IMR-90 (cell line): ENCODE measurements at regions not wholly inside any gene's neighbourhood (a gene's known extent, or its start where the extent isn't known, plus 50 kb on each side); places are given as distances from the start of the nearest gene placed in this dataset.

Experiments
- ATAC-seq: fragments of 200-7000 bp; cut with Tn5 transposase; 2 replicates; pipeline ENCODE4 v1.9.1; 2020; ENCODE audit warnings: low read depth, mild to moderate bottlenecking, moderate library complexity
- BruUV-seq: library from RNA; stranded (reverse); fragments of 400-500 nt; replicated peaks from 2 replicates; lab custom pipeline; 2021; lab: Mats Ljungman, UMichigan
- CTCF ChIA-PET: fragments of 300-600 bp; formaldehyde crosslinking; extraction: SDS; loops from one replicate; lab custom pipeline; 2021; ENCODE audit warnings: antibody characterized with exemption; lab: Yijun Ruan, JAX
- POLR2A ChIA-PET: fragments of 300-600 bp; sonication (Branson Sonifier 250); formaldehyde crosslinking; loops from one replicate; lab custom pipeline; 2022; ENCODE audit warnings: antibody characterized with exemption; ENCODE audit not compliant: unreplicated experiment; lab: Charles Lee
- DNase-seq: peaks from one replicate; pipeline ENCODE4 v3.0.0; 2013
- H2AFZ ChIP-seq: replicated peaks from 2 replicates; pipeline ENCODE3; 2013; ENCODE audit warnings: low read length, mild to moderate bottlenecking; ENCODE audit not compliant: poor library complexity
- H2AK5ac ChIP-seq: 2 replicates; pipeline ENCODE4 v1.6.1; 2013; ENCODE audit warnings: low read depth, low read length, inconsistent platforms
- H2AK9ac ChIP-seq: replicated peaks from 2 replicates; pipeline ENCODE3; 2013; ENCODE audit warnings: mild to moderate bottlenecking, low read depth, low read length, moderate library complexity; ENCODE audit not compliant: poor library complexity
- H2BK120ac ChIP-seq: 2 replicates; pipeline ENCODE4 v1.6.1; 2013; ENCODE audit warnings: low read depth, low read length, inconsistent platforms
- H2BK15ac ChIP-seq: 3 replicates; pipeline ENCODE4 v1.6.1; 2013; ENCODE audit warnings: low read depth, low read length, inconsistent platforms
- H2BK20ac ChIP-seq: 2 replicates; pipeline ENCODE4 v1.6.1; 2013; ENCODE audit warnings: low read depth, mild to moderate bottlenecking, inconsistent platforms, low read length, moderate library complexity
- H2BK5ac ChIP-seq: 2 replicates; pipeline ENCODE4 v1.6.1; 2013; ENCODE audit warnings: mild to moderate bottlenecking, low read depth, low read length, inconsistent platforms; ENCODE audit not compliant: poor library complexity, severe bottlenecking
- H3K14ac ChIP-seq: replicated peaks from 2 replicates; pipeline ENCODE4 v1.6.1; 2013; ENCODE audit warnings: low read depth, low read length, inconsistent platforms
- H3K18ac ChIP-seq: 2 replicates; pipeline ENCODE4 v1.6.1; 2013; ENCODE audit warnings: low read depth, low read length, control low read depth
- H3K23ac ChIP-seq: 2 replicates; pipeline ENCODE4 v1.6.1; 2013; ENCODE audit warnings: low read depth, low read length, inconsistent platforms
- H3K27ac ChIP-seq: 2 replicates; pipeline ENCODE4 v1.5.1; 2013; ENCODE audit warnings: mild to moderate bottlenecking, control low read depth, low read length; ENCODE audit not compliant: insufficient read depth
- H3K27me3 ChIP-seq: 2 replicates; pipeline ENCODE4 v1.6.1; 2013; ENCODE audit warnings: low read length; ENCODE audit not compliant: control insufficient read depth, insufficient read depth
- H3K36me3 ChIP-seq: 2 replicates; pipeline ENCODE4 v1.6.1; 2013; ENCODE audit warnings: low read length, mixed read lengths; ENCODE audit not compliant: control insufficient read depth, insufficient read depth
- H3K4ac ChIP-seq: 2 replicates; pipeline ENCODE4 v1.6.1; 2013; ENCODE audit warnings: low read depth, low read length, inconsistent platforms
- H3K4me1 ChIP-seq: 2 replicates; pipeline ENCODE4 v1.6.1; 2013; ENCODE audit warnings: low read length, mixed read lengths; ENCODE audit not compliant: control insufficient read depth, insufficient read depth
- H3K4me2 ChIP-seq: 2 replicates; pipeline ENCODE4 v1.6.1; 2013; ENCODE audit warnings: low read depth, mild to moderate bottlenecking, control low read depth, low read length, moderate library complexity
- H3K4me3 ChIP-seq: 2 replicates; pipeline ENCODE4 v1.5.1; 2013; ENCODE audit warnings: low read depth, mild to moderate bottlenecking, control low read depth, low read length, moderate library complexity; ENCODE audit not compliant: insufficient read depth
- H3K56ac ChIP-seq: 2 replicates; pipeline ENCODE4 v1.6.1; 2013; ENCODE audit warnings: low read length, inconsistent platforms; ENCODE audit not compliant: insufficient read depth; ENCODE audit errors: extremely low read depth
- H3K79me1 ChIP-seq, 2 experiments: 2 replicates each; pipeline ENCODE4 v1.6.1; 2013; ENCODE audit warnings: low read length in 2 of 2, inconsistent platforms in 1 of 2, low read depth in 1 of 2
- H3K9ac ChIP-seq: 2 replicates; pipeline ENCODE4 v1.6.1; 2013; ENCODE audit warnings: low read depth, low read length, control low read depth
- H3K9me1 ChIP-seq: 2 replicates; pipeline ENCODE4 v1.6.1; 2013; ENCODE audit warnings: low read length, inconsistent platforms; ENCODE audit not compliant: insufficient read depth
- H3K9me3 ChIP-seq: 2 replicates; pipeline ENCODE4 v1.6.1; 2013; ENCODE audit warnings: low read length; ENCODE audit not compliant: control insufficient read depth, insufficient read depth
- H4K20me1 ChIP-seq: 2 replicates; pipeline ENCODE4 v1.6.1; 2013; ENCODE audit warnings: low read length, inconsistent platforms; ENCODE audit not compliant: insufficient read depth
- H4K5ac ChIP-seq: 2 replicates; pipeline ENCODE4 v1.6.1; 2013; ENCODE audit warnings: mild to moderate bottlenecking, low read depth, low read length, control low read depth
- H4K8ac ChIP-seq, 2 experiments: 2 replicates each; pipeline ENCODE4 v1.6.1; 2013; ENCODE audit warnings: low read depth in 2 of 2, low read length in 2 of 2, control low read depth in 1 of 2, inconsistent platforms in 1 of 2
- H4K91ac ChIP-seq: 2 replicates; pipeline ENCODE4 v1.6.1; 2013; ENCODE audit warnings: low read depth, low read length, inconsistent platforms; ENCODE audit not compliant: insufficient read depth
- BHLHE40 ChIP-seq: fragments of 150-350 bp; IDR thresholded peaks from 2 replicates; pipeline ENCODE4 v1.6.1; 2016; ENCODE audit warnings: mild to moderate bottlenecking, low read depth, low read length
- CEBPB ChIP-seq: IDR thresholded peaks from 2 replicates; pipeline ENCODE4 v1.6.1; 2012; ENCODE audit warnings: low read depth, low read length, improper control_type of control experiment
- CHD1 ChIP-seq: IDR thresholded peaks from 2 replicates; pipeline ENCODE4 v1.6.1; 2012; ENCODE audit warnings: low read depth, low read length, improper control_type of control experiment
- FOS ChIP-seq: fragments of 150-350 bp; IDR thresholded peaks from 2 replicates; pipeline ENCODE4 v1.6.1; 2016; ENCODE audit warnings: low read depth, low read length
- MAFK ChIP-seq: IDR thresholded peaks from 2 replicates; pipeline ENCODE4 v1.6.1; 2012; ENCODE audit warnings: low read depth, low read length, improper control_type of control experiment
- MAZ ChIP-seq: IDR thresholded peaks from 2 replicates; pipeline ENCODE4 v1.6.1; 2012; ENCODE audit warnings: low read depth, mild to moderate bottlenecking, low read length, improper control_type of control experiment, moderate library complexity, borderline replicate concordance
- MXI1 ChIP-seq: IDR thresholded peaks from 2 replicates; pipeline ENCODE4 v1.6.1; 2012; ENCODE audit warnings: low read depth, mild to moderate bottlenecking, low read length, moderate library complexity, borderline replicate concordance
- NFE2L2 ChIP-seq: fragments of 150-350 bp; IDR thresholded peaks from 2 replicates; pipeline ENCODE4 v1.6.1; 2016; ENCODE audit warnings: low read depth, mild to moderate bottlenecking, low read length
- POLR2A ChIP-seq: IDR thresholded peaks from 2 replicates; pipeline ENCODE4 v1.6.1; 2012; ENCODE audit warnings: mild to moderate bottlenecking, low read depth, low read length
- RAD21 ChIP-seq: IDR thresholded peaks from 2 replicates; pipeline ENCODE4 v1.6.1; 2012; ENCODE audit warnings: low read length, improper control_type of control experiment
- RCOR1 ChIP-seq: IDR thresholded peaks from 2 replicates; pipeline ENCODE4 v1.6.1; 2012; ENCODE audit warnings: mild to moderate bottlenecking, low read length, improper control_type of control experiment; ENCODE audit not compliant: insufficient replicate concordance
- RFX5 ChIP-seq: IDR thresholded peaks from 2 replicates; pipeline ENCODE4 v1.8.0; 2012; ENCODE audit warnings: low read depth, mild to moderate bottlenecking, low read length, moderate library complexity
- SMC3 ChIP-seq: fragments of 150-350 bp; IDR thresholded peaks from 2 replicates; pipeline ENCODE4 v1.6.1; 2016; ENCODE audit warnings: low read depth, mild to moderate bottlenecking, antibody characterized with exemption, low read length, moderate library complexity
- WGBS, 2 experiments: methylation state at CpG; one replicate each; pipeline versions ENCODE4 v1.1.5 to v1.1.7; 2013; ENCODE audit warnings: missing lambda C conversion rate in 2 of 2; ENCODE audit not compliant: insufficient read length in 1 of 2; ENCODE audit errors: extremely low coverage in 2 of 2; 5-methylcytosine and 5-hydroxymethylcytosine counted together
- dilution Hi-C: fragments of 300-500 bp; cut with HindIII; formaldehyde crosslinking; loops from one replicate; pipeline ENCODE4 v1.14.3; 2018; ENCODE audit warnings: low sequenced_read_pairs; ENCODE audit not compliant: unreplicated experiment
- in situ Hi-C: fragments of 300-500 bp; cut with MboI; formaldehyde crosslinking; loops from 3 replicates; pipeline ENCODE4 v1.14.3; 2019; ENCODE audit warnings: low sequenced_read_pairs, inconsistent platforms, mixed read lengths
- intact Hi-C: fragments of 100-400 bp; cut with micrococcal nuclease; formaldehyde crosslinking; loops from 2 replicates; pipeline ENCODE4 v1.10.0; 2022
- TF ChIP-seq, protein P1 (sequence below): conservative IDR thresholded peaks from 2 replicates; pipeline ENCODE4 v1.5.1; 2012; ENCODE audit warnings: mild to moderate bottlenecking, low read depth, low read length, improper control_type of control experiment
- TF ChIP-seq, protein P2 (sequence below): fragments of 150-350 bp; IDR thresholded peaks from 2 replicates; pipeline ENCODE4 v1.6.1; 2017; ENCODE audit warnings: mild to moderate bottlenecking, antibody characterized with exemption, low read length, low read depth
- TF ChIP-seq, protein P3 (sequence below): fragments of 150-350 bp; IDR thresholded peaks from 2 replicates; pipeline ENCODE4 v1.6.1; 2016; ENCODE audit warnings: low read depth, mild to moderate bottlenecking, low read length, moderate library complexity, borderline replicate concordance

DNA sequence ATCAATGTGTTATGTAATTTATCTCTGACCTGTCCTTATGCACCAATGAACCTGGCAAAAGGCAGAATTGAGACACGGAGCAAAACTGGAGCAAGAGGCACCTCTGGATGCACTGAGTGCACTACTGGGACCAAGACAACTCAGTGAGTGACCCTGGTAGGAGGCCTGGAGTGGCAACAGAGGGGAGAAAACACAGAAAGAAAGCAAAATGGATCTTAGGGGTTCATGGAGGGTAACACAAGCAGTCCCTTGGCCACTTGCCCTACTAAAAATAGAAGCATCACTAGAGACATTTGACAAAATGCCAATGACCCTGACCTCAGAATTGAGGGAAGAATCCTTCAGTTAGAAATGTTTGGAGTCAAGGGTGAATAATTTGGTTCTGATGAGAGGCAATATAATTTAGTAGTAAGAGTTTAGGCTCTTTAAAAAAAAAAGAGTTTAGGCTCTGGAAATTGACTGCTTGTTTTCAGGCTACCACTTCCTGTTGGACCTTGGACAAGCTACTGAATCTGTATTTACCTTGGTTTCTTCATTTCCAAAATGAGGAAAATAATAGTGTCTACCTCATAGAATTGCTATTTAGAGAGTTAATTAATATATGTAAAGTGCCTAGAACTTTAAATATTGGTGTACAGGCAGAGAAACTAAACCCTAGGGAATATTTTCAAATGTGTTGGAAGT, 234.9 kb upstream of the TARS1 start:
- intact Hi-C loops = no loop called here
- Histone ChIP-seq H4K20me1 (no peaks in the 10 kb centered on the region), H3K23ac (no peak overlapping the region), H3K27ac (no peak overlapping the region), H2BK5ac (no peak overlapping the region), H3K4me1 (0 out of 2 replicates have a peak, but pooled peaks cover 2% of the 10 kb centered on the region), H3K9me1 (no peaks in the 10 kb centered on the region), H2AK5ac (no peak overlapping the region), H2BK120ac (no peak overlapping the region), H2AK9ac (no peak overlapping the region), H3K36me3 (no peaks in the 10 kb centered on the region), H3K4me3 (no peak overlapping the region), H3K56ac (no peak overlapping the region), H2AFZ (no peak overlapping the region), H4K8ac (0 out of 4 replicates have a peak overlapping the region, but pooled peaks of 1 of the 2 experiments have one; percentile 70), H2BK15ac (no peak overlapping the region), H3K9me3 (no peaks in the 10 kb centered on the region), H2BK20ac (no peak overlapping the region), H3K4me2 (no peak overlapping the region), H3K79me1 (no peaks in the 10 kb centered on the region), H4K5ac (no peak overlapping the region), H3K18ac (no peak overlapping the region), H3K9ac (no peak overlapping the region), H3K27me3 (no peaks in the 10 kb centered on the region), H3K14ac (no peak overlapping the region), H3K4ac (no peak overlapping the region), H4K91ac (no peak overlapping the region)
- no peak for TF ChIP-seq MXI1
- no peak for TF ChIP-seq POLR2A
- TF ChIP-seq, protein P1, sequence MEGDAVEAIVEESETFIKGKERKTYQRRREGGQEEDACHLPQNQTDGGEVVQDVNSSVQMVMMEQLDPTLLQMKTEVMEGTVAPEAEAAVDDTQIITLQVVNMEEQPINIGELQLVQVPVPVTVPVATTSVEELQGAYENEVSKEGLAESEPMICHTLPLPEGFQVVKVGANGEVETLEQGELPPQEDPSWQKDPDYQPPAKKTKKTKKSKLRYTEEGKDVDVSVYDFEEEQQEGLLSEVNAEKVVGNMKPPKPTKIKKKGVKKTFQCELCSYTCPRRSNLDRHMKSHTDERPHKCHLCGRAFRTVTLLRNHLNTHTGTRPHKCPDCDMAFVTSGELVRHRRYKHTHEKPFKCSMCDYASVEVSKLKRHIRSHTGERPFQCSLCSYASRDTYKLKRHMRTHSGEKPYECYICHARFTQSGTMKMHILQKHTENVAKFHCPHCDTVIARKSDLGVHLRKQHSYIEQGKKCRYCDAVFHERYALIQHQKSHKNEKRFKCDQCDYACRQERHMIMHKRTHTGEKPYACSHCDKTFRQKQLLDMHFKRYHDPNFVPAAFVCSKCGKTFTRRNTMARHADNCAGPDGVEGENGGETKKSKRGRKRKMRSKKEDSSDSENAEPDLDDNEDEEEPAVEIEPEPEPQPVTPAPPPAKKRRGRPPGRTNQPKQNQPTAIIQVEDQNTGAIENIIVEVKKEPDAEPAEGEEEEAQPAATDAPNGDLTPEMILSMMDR = no peak
- TF ChIP-seq NFE2L2 = no peak
- no peak for TF ChIP-seq MAZ
- TF ChIP-seq FOS = no peak
- TF ChIP-seq RFX5 = no peak
- no peak for TF ChIP-seq RAD21
- no peak for TF ChIP-seq MAFK
- no peak for TF ChIP-seq CHD1
- no peak for TF ChIP-seq RCOR1
- no peak for TF ChIP-seq CEBPB
- no peak for TF ChIP-seq BHLHE40
- TF ChIP-seq, protein P2, sequence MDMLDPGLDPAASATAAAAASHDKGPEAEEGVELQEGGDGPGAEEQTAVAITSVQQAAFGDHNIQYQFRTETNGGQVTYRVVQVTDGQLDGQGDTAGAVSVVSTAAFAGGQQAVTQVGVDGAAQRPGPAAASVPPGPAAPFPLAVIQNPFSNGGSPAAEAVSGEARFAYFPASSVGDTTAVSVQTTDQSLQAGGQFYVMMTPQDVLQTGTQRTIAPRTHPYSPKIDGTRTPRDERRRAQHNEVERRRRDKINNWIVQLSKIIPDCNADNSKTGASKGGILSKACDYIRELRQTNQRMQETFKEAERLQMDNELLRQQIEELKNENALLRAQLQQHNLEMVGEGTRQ = no peak
- TF ChIP-seq SMC3 = no peak
- TF ChIP-seq, protein P3, sequence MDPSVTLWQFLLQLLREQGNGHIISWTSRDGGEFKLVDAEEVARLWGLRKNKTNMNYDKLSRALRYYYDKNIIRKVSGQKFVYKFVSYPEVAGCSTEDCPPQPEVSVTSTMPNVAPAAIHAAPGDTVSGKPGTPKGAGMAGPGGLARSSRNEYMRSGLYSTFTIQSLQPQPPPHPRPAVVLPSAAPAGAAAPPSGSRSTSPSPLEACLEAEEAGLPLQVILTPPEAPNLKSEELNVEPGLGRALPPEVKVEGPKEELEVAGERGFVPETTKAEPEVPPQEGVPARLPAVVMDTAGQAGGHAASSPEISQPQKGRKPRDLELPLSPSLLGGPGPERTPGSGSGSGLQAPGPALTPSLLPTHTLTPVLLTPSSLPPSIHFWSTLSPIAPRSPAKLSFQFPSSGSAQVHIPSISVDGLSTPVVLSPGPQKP = no peak
- dilution Hi-C loops = no loop called here
- no peak for DNase-seq
- no TSS peak for BruUV-seq
- ChIA-PET POLR2A (no interaction called here), CTCF (interaction anchor here (0.6 kb wide), 2 partner anchors 283 to 511 kb away, joined by 4 read pairs; no protein-coding TSS in a partner anchor)
- ATAC-seq = no peak
- WGBS, 2 experiments = 60% methylated on average over 1 of the region's 1 CpG; no CpG with 5 or more reads in 1 of the 2 experiments
- in situ Hi-C loops = no loop called here
